HG03039 (cell line): ENCODE measurements at regions not wholly inside any gene's neighbourhood (a gene's known extent, or its start where the extent isn't known, plus 50 kb on each side); places are given as distances from the start of the nearest gene placed in this dataset.
"Not testable (repeated sequence)": the region's sequence is repeated elsewhere in the genome, so short reads cannot be mapped to it uniquely, and the experiment has no call there.

Experiments
- ATAC-seq: cut with Tn5 transposase; IDR thresholded peaks from one replicate; pipeline ENCODE4 v1.9.1; 2021; ENCODE audit warnings: mild to moderate bottlenecking, moderate library complexity; ENCODE audit not compliant: unreplicated experiment

- ATAC-seq, result no peak
These were observed 178.0 kb downstream of the FOXG1 start for GRCh38 chr14:28944605-28945004.

GRCh38 chr14:28946267-28946666 lies 179.7 kb downstream of the FOXG1 start:
- no peak for ATAC-seq

GRCh38 chr14:28949503-28949902 lies 182.9 kb downstream of the FOXG1 start:
- ATAC-seq, result no peak

- ATAC-seq, result no peak
These were observed 185.6 kb downstream of the FOXG1 start for GRCh38 chr14:28952161-28952560.

- ATAC-seq, result no peak
These were observed 186.1 kb downstream of the FOXG1 start for GRCh38 chr14:28952666-28953065.

- ATAC-seq, result no peak
These were observed 187.4 kb downstream of the FOXG1 start for GRCh38 chr14:28953973-28954372.

- ATAC-seq, result no peak
These were observed 200.0 kb downstream of the FOXG1 start for GRCh38 chr14:28966416-28967233.

- no peak for ATAC-seq
These were observed 208.5 kb downstream of the FOXG1 start for GRCh38 chr14:28975084-28975483.

GRCh38 chr14:28982228-28982627 lies 215.6 kb downstream of the FOXG1 start:
- no peak for ATAC-seq

GRCh38 chr14:28983279-28983678 lies 216.7 kb downstream of the FOXG1 start:
- no peak for ATAC-seq

GRCh38 chr14:28987516-28987915 lies 220.9 kb downstream of the FOXG1 start:
- ATAC-seq, result no peak

- ATAC-seq, result not testable (repeated sequence)
These were observed 230.6 kb downstream of the FOXG1 start for GRCh38 chr14:28997196-28997595.

- ATAC-seq, result no peak
These were observed 233.1 kb downstream of the FOXG1 start for GRCh38 chr14:28999656-29000055.

GRCh38 chr14:29005647-29006046 lies 239.1 kb downstream of the FOXG1 start:
- ATAC-seq, result no peak

GRCh38 chr14:29007990-29008389 lies 241.4 kb downstream of the FOXG1 start:
- ATAC-seq, result no peak

- ATAC-seq, result no peak
These were observed 249.7 kb downstream of the FOXG1 start for GRCh38 chr14:29016050-29016900.

GRCh38 chr14:29023505-29023904 lies 256.9 kb downstream of the FOXG1 start:
- not testable (repeated sequence) for ATAC-seq

- not testable (repeated sequence) for ATAC-seq
These were observed 260.9 kb downstream of the FOXG1 start for GRCh38 chr14:29027441-29027840.

GRCh38 chr14:29027941-29028705 lies 261.5 kb downstream of the FOXG1 start:
- not testable (repeated sequence) for ATAC-seq

- no peak for ATAC-seq
These were observed 262.5 kb downstream of the FOXG1 start for GRCh38 chr14:29028973-29029582.

GRCh38 chr14:29030121-29030520 lies 263.5 kb downstream of the FOXG1 start:
- ATAC-seq, result no peak
